SK-N-SH (cell line): ENCODE measurements at regions not wholly inside any gene's neighbourhood (a gene's known extent, or its start where the extent isn't known, plus 50 kb on each side); places are given as distances from the start of the nearest gene placed in this dataset.

Experiments used
- CTCF ChIA-PET: fragments of 300-600, 350-600 bp; formaldehyde crosslinking; extraction: SDS; loops from one replicate; lab custom pipeline; 2021; lab: Yijun Ruan, JAX
- POLR2A ChIA-PET: fragments of 350-600 bp; sonication (Branson Sonifier 250); formaldehyde crosslinking; extraction: SDS; loops from one replicate; lab custom pipeline; 2020; ENCODE audit warnings: antibody characterized with exemption, inconsistent platforms; lab: Yijun Ruan, JAX
- DNase-seq: peaks from one replicate; pipeline ENCODE4 v3.0.0; 2012
- H2AFZ ChIP-seq: fragments of 200-600 bp; sonication (generic); 2 replicates; pipeline ENCODE4 v1.8.1; 2016; ENCODE audit warnings: antibody characterized with exemption, mild to moderate bottlenecking, low read depth
- H3F3A ChIP-seq: fragments of 200-600 bp; sonication (generic); replicated peaks from 2 replicates; pipeline ENCODE3; 2016; ENCODE audit warnings: antibody characterized with exemption, mild to moderate bottlenecking; ENCODE audit not compliant: insufficient read depth
- H3K27ac ChIP-seq, 2 experiments: fragments of 200-500 bp in 1 of 2; fragments of 200-600 bp in 1 of 2; sonication (Bioruptor generic) in 1 of 2; sonication (generic), shearing (Covaris generic) in 1 of 2; 2 replicates each; pipeline versions ENCODE4 v1.5.1 to v1.6.1; 2014 to 2016; ENCODE audit warnings: low read depth in 2 of 2, inconsistent platforms in 1 of 2, low read length in 1 of 2, mild to moderate bottlenecking in 1 of 2, mixed read lengths in 1 of 2
- H3K27me3 ChIP-seq: fragments of 200-600 bp; sonication (generic), shearing (Covaris generic); 2 replicates; pipeline ENCODE4 v1.6.1; 2016; ENCODE audit warnings: mixed run types; ENCODE audit not compliant: insufficient read depth
- H3K36me3 ChIP-seq, 2 experiments: fragments of 200-500 bp in 1 of 2; fragments of 200-600 bp in 1 of 2; sonication (Bioruptor generic) in 1 of 2; sonication (generic) in 1 of 2; replicated peaks in 1 of 2; 2 replicates each; pipeline versions ENCODE3 to v1.5.1; 2014 to 2016; ENCODE audit warnings: low read length in 1 of 2, mild to moderate bottlenecking in 1 of 2; ENCODE audit not compliant: insufficient read depth in 2 of 2, control insufficient read depth in 1 of 2
- H3K4me1 ChIP-seq, 2 experiments: fragments of 200-500 bp in 1 of 2; fragments of 200-600 bp in 1 of 2; sonication (Bioruptor generic) in 1 of 2; sonication (generic), shearing (Covaris generic) in 1 of 2; 2 replicates each; pipeline versions ENCODE4 v1.5.1 to v1.6.1; 2014 to 2016; ENCODE audit warnings: low read depth in 1 of 2, low read length in 1 of 2, mixed run types in 1 of 2; ENCODE audit not compliant: insufficient read depth in 2 of 2, control insufficient read depth in 1 of 2
- H3K4me2 ChIP-seq: fragments of 200-600 bp; sonication (generic), shearing (Covaris generic); 2 replicates; pipeline ENCODE4 v1.6.1; 2017; ENCODE audit warnings: mixed run types
- H3K4me3 ChIP-seq, 2 experiments: fragments of 200-500 bp in 1 of 2; fragments of 200-600 bp in 1 of 2; sonication (Bioruptor generic) in 1 of 2; sonication (generic), shearing (Covaris generic) in 1 of 2; 2 replicates each; pipeline versions ENCODE4 v1.5.1 to v1.8.1; 2014 to 2016; ENCODE audit warnings: low read depth in 2 of 2, inconsistent platforms in 1 of 2, low read length in 1 of 2, mild to moderate bottlenecking in 1 of 2, mixed read lengths in 1 of 2, moderate library complexity in 1 of 2
- H3K79me2 ChIP-seq: fragments of 200-600 bp; sonication (generic); 2 replicates; pipeline ENCODE4 v1.8.1; 2017; ENCODE audit warnings: mild to moderate bottlenecking; ENCODE audit not compliant: insufficient read depth
- H3K9ac ChIP-seq: fragments of 200-600 bp; sonication (generic); 2 replicates; pipeline ENCODE4 v1.6.1; 2017; ENCODE audit warnings: mixed run types
- H3K9me2 ChIP-seq: fragments of 200-600 bp; sonication (generic); 2 replicates; pipeline ENCODE4 v1.6.1; 2017; ENCODE audit warnings: mixed run types
- H3K9me3 ChIP-seq: fragments of 200-600 bp; sonication (generic); 2 replicates; pipeline ENCODE4 v1.6.1; 2017; ENCODE audit warnings: mixed run types, mild to moderate bottlenecking, moderate library complexity
- H4K20me1 ChIP-seq: fragments of 200-600 bp; sonication (generic); 2 replicates; pipeline ENCODE4 v1.6.1; 2017; ENCODE audit warnings: mild to moderate bottlenecking, mixed run types; ENCODE audit not compliant: insufficient read depth
- CTCF ChIP-seq: fragments of 200-600 bp; sonication (generic); IDR thresholded peaks from 2 replicates; pipeline ENCODE4 v1.6.1; 2017; ENCODE audit warnings: antibody characterized with exemption, mild to moderate bottlenecking, moderate library complexity
- ELF1 ChIP-seq: IDR thresholded peaks from 2 replicates; pipeline ENCODE4 v1.4.0; 2012
- EP300 ChIP-seq, 2 experiments: IDR thresholded peaks; 2 replicates each; pipeline versions ENCODE4 v1.4.0 to v1.6.1; 2012; ENCODE audit warnings: borderline replicate concordance in 1 of 2, low read depth in 1 of 2, low read length in 1 of 2
- EZH2phosphoT487 ChIP-seq: fragments of 200-600 bp; sonication (generic); IDR thresholded peaks from 2 replicates; pipeline ENCODE4 v1.6.1; 2017; ENCODE audit warnings: low read depth, mixed run types, mild to moderate bottlenecking, antibody characterized with exemption, moderate library complexity, borderline replicate concordance
- FOSL2 ChIP-seq: IDR thresholded peaks from 2 replicates; pipeline ENCODE4 v1.4.0; 2012; ENCODE audit warnings: low read depth, mild to moderate bottlenecking, moderate library complexity, borderline replicate concordance
- NRF1 ChIP-seq: IDR thresholded peaks from 2 replicates; pipeline ENCODE4 v1.6.1; 2012; ENCODE audit warnings: low read depth, mild to moderate bottlenecking, low read length
- POLR2AphosphoS5 ChIP-seq: IDR thresholded peaks from 2 replicates; pipeline ENCODE4 v1.6.1; 2012; ENCODE audit warnings: low read depth, low read length
- REST ChIP-seq: IDR thresholded peaks from 2 replicates; pipeline ENCODE4 v1.6.1; 2012; ENCODE audit warnings: mild to moderate bottlenecking, low read depth, low read length, moderate library complexity
- RFX5 ChIP-seq: IDR thresholded peaks from 2 replicates; pipeline ENCODE4 v1.6.1; 2012; ENCODE audit warnings: mild to moderate bottlenecking, improper control_type of control experiment, low read length
- RXRA ChIP-seq: IDR thresholded peaks from 2 replicates; pipeline ENCODE4 v1.4.0; 2012; ENCODE audit warnings: low read depth, mild to moderate bottlenecking, borderline replicate concordance
- SMC3 ChIP-seq: IDR thresholded peaks from 2 replicates; pipeline ENCODE4 v1.6.1; 2012; ENCODE audit warnings: low read depth, low read length, improper control_type of control experiment
- TCF12 ChIP-seq: IDR thresholded peaks from 2 replicates; pipeline ENCODE4 v1.4.0; 2012
- USF2 ChIP-seq: fragments of 150-350 bp; IDR thresholded peaks from 2 replicates; pipeline ENCODE4 v1.6.1; 2017; ENCODE audit warnings: antibody characterized with exemption, low read length, low read depth, borderline replicate concordance
- WGBS: methylation state at CpG from one replicate; pipeline ENCODE4 v1.1.6; 2017; ENCODE audit warnings: low lambda C conversion rate; 5-methylcytosine and 5-hydroxymethylcytosine counted together

- no peak overlapping the region for H3K4me3 ChIP-seq
- no peaks in the 10 kb centered on the region for H3K9me3 ChIP-seq
- no peak for DNase-seq
- no peaks in the 10 kb centered on the region for H4K20me1 ChIP-seq
- ChIA-PET CTCF (no interaction called here), POLR2A (no interaction called here)
- H3K4me1 ChIP-seq = peaks cover 0 to 5% of the 10 kb centered on the region in 2 experiments; a peak in 1 of 4 replicates
- TF ChIP-seq FOSL2 (no peak), RXRA (no peak), EP300 (IDR thresholded peaks at IDR 0.05; ENCODE audit: borderline replicate concordance in 1 of 2, low read depth in 1 of 2, low read length in 1 of 2) (no peak), TCF12 (no peak), POLR2AphosphoS5 (no peak), USF2 (no peak), ELF1 (no peak), RFX5 (no peak), CTCF (no peak), EZH2phosphoT487 (no peak), SMC3 (no peak), NRF1 (no peak), REST (no peak)
- H3F3A ChIP-seq = no peaks in the 10 kb centered on the region
- no peak overlapping the region for H2AFZ ChIP-seq
- WGBS = 94% methylated on average over 1 of the region's 1 CpG
- H3K27ac ChIP-seq = no peak overlapping the region
- H3K9ac ChIP-seq = no peak overlapping the region
- H3K79me2 ChIP-seq = no peaks in the 10 kb centered on the region
- no peaks in the 10 kb centered on the region for H3K9me2 ChIP-seq
- no peak overlapping the region for H3K4me2 ChIP-seq
- H3K36me3 ChIP-seq = no peaks in the 10 kb centered on the region
- no peaks in the 10 kb centered on the region for H3K27me3 ChIP-seq
These were observed 153.5 kb downstream of the ARL4C start for GRCh38 chr2:234343372-234343771.
